B cell (primary cell): ENCODE measurements at regions not wholly inside any gene's neighbourhood (a gene's known extent, or its start where the extent isn't known, plus 50 kb on each side); places are given as distances from the start of the nearest gene placed in this dataset.

Experiments used
- ATAC-seq: fragments of 200-7000 bp; cut with Tn5 transposase; one replicate; pipeline ENCODE4 v1.10.0; 2021; ENCODE audit warnings: low read depth, mild to moderate bottlenecking, moderate number of reproducible peaks, moderate library complexity
- CTCF ChIA-PET: fragments of 350-600 bp; sonication (Branson Sonifier 250); formaldehyde crosslinking; loops from one replicate; lab custom pipeline; 2021; ENCODE audit warnings: antibody characterized with exemption, inconsistent platforms; lab: Charles Lee
- POLR2A ChIA-PET: fragments of 350-600 bp; sonication (Branson Sonifier 250); formaldehyde crosslinking; loops from one replicate; lab custom pipeline; 2021; ENCODE audit warnings: antibody characterized with exemption; lab: Charles Lee
- DNase-seq: peaks from one replicate; pipeline ENCODE4 v3.0.0; 2013
- H2AFZ ChIP-seq: 2 replicates; pipeline ENCODE4 v1.6.1; 2012; ENCODE audit warnings: mild to moderate bottlenecking, low read depth, low read length; ENCODE audit not compliant: insufficient read depth, poor library complexity, severe bottlenecking
- H3K27ac ChIP-seq, 2 donors: 1 replicate in 1 of 2; 2 replicates in 1 of 2; pipeline ENCODE4 v1.5.1; 2012 to 2013; ENCODE audit warnings: low read length in 2 of 2, mild to moderate bottlenecking in 2 of 2, moderate library complexity in 1 of 2
- H3K27me3 ChIP-seq, 4 experiments: fragments of 200-600 bp in 1 of 4; sonication (generic) in 1 of 4; replicated peaks in 1 of 4; 1 replicate in 2 of 4; 2 replicates in 2 of 4; pipeline versions ENCODE4 v1.6.1 to v1.7.0; 2013 to 2016; ENCODE audit warnings: low read length in 3 of 4, mild to moderate bottlenecking in 2 of 4, mixed read lengths in 1 of 4, moderate library complexity in 1 of 4; ENCODE audit not compliant: insufficient read depth in 4 of 4, control insufficient read depth in 3 of 4; ENCODE audit errors: control extremely low read depth in 1 of 4
- H3K36me3 ChIP-seq, 2 experiments: replicated peaks in 1 of 2; 1 replicate in 1 of 2; 2 replicates in 1 of 2; pipeline versions ENCODE4 v1.6.1 to v1.7.1; 2013; ENCODE audit warnings: low read length in 1 of 2; ENCODE audit not compliant: insufficient read depth in 2 of 2, control insufficient read depth in 1 of 2; ENCODE audit errors: control extremely low read depth in 1 of 2, extremely low read depth in 1 of 2
- H3K4me1 ChIP-seq, 2 donors: fragments of 200-600 bp in 1 of 2; sonication (generic) in 1 of 2; 1 replicate in 1 of 2; 2 replicates in 1 of 2; pipeline versions ENCODE4 v1.5.1 to v1.6.1; 2013 to 2017; ENCODE audit warnings: low read length in 2 of 2; ENCODE audit not compliant: control insufficient read depth in 2 of 2, insufficient read depth in 2 of 2
- H3K4me2 ChIP-seq: replicated peaks from 2 replicates; pipeline ENCODE3; 2012; ENCODE audit warnings: mild to moderate bottlenecking, low read depth, low read length; ENCODE audit not compliant: poor library complexity, severe bottlenecking
- H3K4me3 ChIP-seq, 5 experiments: fragments of 200-600 bp in 1 of 5; sonication (generic) in 1 of 5; 1 replicate in 3 of 5; 2 replicates in 2 of 5; pipeline versions ENCODE4 v1.5.1 to v1.7.0; 2011 to 2016; ENCODE audit warnings: low read length in 4 of 5, mild to moderate bottlenecking in 4 of 5, low read depth in 2 of 5, control low read depth in 1 of 5, moderate library complexity in 1 of 5; ENCODE audit not compliant: insufficient read depth in 1 of 5; ENCODE audit errors: control extremely low read depth in 1 of 5, extremely low read depth in 1 of 5
- H3K79me2 ChIP-seq: fragments of 200-600 bp; sonication (generic); one replicate; pipeline ENCODE4 v1.6.0; 2016; ENCODE audit warnings: low read length; ENCODE audit not compliant: control insufficient read depth, insufficient read depth
- H3K9ac ChIP-seq: fragments of 200-600 bp; sonication (generic); 2 replicates; pipeline ENCODE4 v1.6.1; 2017; ENCODE audit warnings: mild to moderate bottlenecking, low read length, moderate library complexity
- H3K9me3 ChIP-seq, 3 donors: one replicate each; pipeline versions ENCODE4 v1.6.1 to v1.7.1; 2013; ENCODE audit warnings: low read length in 2 of 3; ENCODE audit not compliant: control insufficient read depth in 2 of 3, insufficient read depth in 1 of 3; ENCODE audit errors: control extremely low read depth in 1 of 3
- H4K20me1 ChIP-seq: 2 replicates; pipeline ENCODE4 v1.6.0; 2012; ENCODE audit warnings: mild to moderate bottlenecking, low read length; ENCODE audit not compliant: insufficient read depth, control insufficient read depth, poor library complexity, severe bottlenecking
- H3K27ac Mint-ChIP-seq: one replicate; pipeline ENCODE4 v1.8.0; 2021; ENCODE audit warnings: mixed read lengths
- H3K27me3 Mint-ChIP-seq: one replicate; pipeline ENCODE4 v1.8.0; 2021; ENCODE audit warnings: mixed read lengths
- H3K4me1 Mint-ChIP-seq: one replicate; pipeline ENCODE4 v1.8.0; 2021; ENCODE audit warnings: mixed read lengths
- H3K4me3 Mint-ChIP-seq: one replicate; pipeline ENCODE4 v1.8.0; 2021; ENCODE audit warnings: mixed read lengths
- H3K9me3 Mint-ChIP-seq: one replicate; pipeline ENCODE4 v1.8.0; 2022; ENCODE audit warnings: mixed read lengths; ENCODE audit not compliant: insufficient read depth
- CTCF ChIP-seq: fragments of 200-600 bp; IDR thresholded peaks from one replicate; pipeline ENCODE4 v1.8.0; 2022; ENCODE audit warnings: antibody characterized with exemption, mild to moderate bottlenecking
- EZH2 ChIP-seq: IDR thresholded peaks from 2 replicates; pipeline ENCODE4 v1.6.1; 2012; ENCODE audit warnings: borderline replicate concordance, low read depth, mild to moderate bottlenecking, moderate library complexity, low read length; ENCODE audit not compliant: insufficient read depth, poor library complexity, severe bottlenecking
- WGBS: methylation state at CpG from one replicate; pipeline ENCODE4 v1.1.5; 2013; ENCODE audit warnings: missing lambda C conversion rate; ENCODE audit not compliant: insufficient coverage; 5-methylcytosine and 5-hydroxymethylcytosine counted together
- intact Hi-C: fragments of 100-400 bp; cut with micrococcal nuclease; formaldehyde crosslinking; loops from one replicate; pipeline ENCODE4 v1.10.0; 2022

- H3K9ac ChIP-seq: no peak overlapping the region
- no peaks in the 10 kb centered on the region for H3K9me3 Mint-ChIP-seq
- H3K27ac Mint-ChIP-seq: no peak overlapping the region
- no peak overlapping the region for H2AFZ ChIP-seq
- ChIA-PET CTCF (no interaction called here), POLR2A (no interaction called here)
- no peak overlapping the region for H3K4me2 ChIP-seq
- H3K9me3 ChIP-seq: peaks cover 0 to 12% (median 0%) of the 10 kb centered on the region in 3 donors
- no peaks in the 10 kb centered on the region for H3K27me3 Mint-ChIP-seq
- 91% methylated on average over 10 of the region's 10 CpGs for WGBS
- ATAC-seq (no peak), DNase-seq (no peak)
- no peak for TF ChIP-seq EZH2
- TF ChIP-seq CTCF: no peak
- no peak overlapping the region for H3K27ac ChIP-seq
- H3K27me3 ChIP-seq: no peaks in the 10 kb centered on the region
- no peak overlapping the region for H3K4me3 ChIP-seq
- H3K4me3 Mint-ChIP-seq: no peak overlapping the region
- H3K36me3 ChIP-seq: no peaks in the 10 kb centered on the region
- no peaks in the 10 kb centered on the region for H3K4me1 ChIP-seq
- H4K20me1 ChIP-seq: no peaks in the 10 kb centered on the region
- intact Hi-C loops: no loop called here
- no peaks in the 10 kb centered on the region for H3K79me2 ChIP-seq
- no peaks in the 10 kb centered on the region for H3K4me1 Mint-ChIP-seq
Observed at GRCh38 chr2:5507367-5507766, 184.8 kb upstream of the SOX11 start.

GRCh38 chr2:5509362-5509761 is 182.8 kb upstream of the SOX11 start:
- no peak overlapping the region for H3K4me3 ChIP-seq
- Mint-ChIP-seq H3K9me3 (no peaks in the 10 kb centered on the region), H3K27me3 (no peaks in the 10 kb centered on the region), H3K27ac (no peak overlapping the region), H3K4me3 (no peak overlapping the region), H3K4me1 (no peaks in the 10 kb centered on the region)
- no peak overlapping the region for H2AFZ ChIP-seq
- H3K4me2 ChIP-seq: no peak overlapping the region
- ATAC-seq: no peak
- H3K4me1 ChIP-seq: no peaks in the 10 kb centered on the region
- TF ChIP-seq EZH2: no peak
- TF ChIP-seq CTCF: no peak
- WGBS: 97% methylated on average over 7 of the region's 7 CpGs
- no peaks in the 10 kb centered on the region for H4K20me1 ChIP-seq
- peaks cover 0 to 12% (median 0%) of the 10 kb centered on the region in 3 donors for H3K9me3 ChIP-seq
- no peaks in the 10 kb centered on the region for H3K79me2 ChIP-seq
- no peak overlapping the region for H3K9ac ChIP-seq
- intact Hi-C loops: no loop called here
- POLR2A ChIA-PET: no interaction called here
- CTCF ChIA-PET: no interaction called here
- no peak for DNase-seq
- H3K27ac ChIP-seq: no peak overlapping the region
- no peaks in the 10 kb centered on the region for H3K27me3 ChIP-seq
- no peaks in the 10 kb centered on the region for H3K36me3 ChIP-seq
